ENCODE measurements at regions not wholly inside any gene's neighbourhood (a gene's known extent, or its start where the extent isn't known, plus 50 kb on each side); places are given as distances from the start of the nearest gene placed in this dataset.
A peak's percentile ranks its signal among the peaks of the same experiment; 100 is the strongest.

DNA sequence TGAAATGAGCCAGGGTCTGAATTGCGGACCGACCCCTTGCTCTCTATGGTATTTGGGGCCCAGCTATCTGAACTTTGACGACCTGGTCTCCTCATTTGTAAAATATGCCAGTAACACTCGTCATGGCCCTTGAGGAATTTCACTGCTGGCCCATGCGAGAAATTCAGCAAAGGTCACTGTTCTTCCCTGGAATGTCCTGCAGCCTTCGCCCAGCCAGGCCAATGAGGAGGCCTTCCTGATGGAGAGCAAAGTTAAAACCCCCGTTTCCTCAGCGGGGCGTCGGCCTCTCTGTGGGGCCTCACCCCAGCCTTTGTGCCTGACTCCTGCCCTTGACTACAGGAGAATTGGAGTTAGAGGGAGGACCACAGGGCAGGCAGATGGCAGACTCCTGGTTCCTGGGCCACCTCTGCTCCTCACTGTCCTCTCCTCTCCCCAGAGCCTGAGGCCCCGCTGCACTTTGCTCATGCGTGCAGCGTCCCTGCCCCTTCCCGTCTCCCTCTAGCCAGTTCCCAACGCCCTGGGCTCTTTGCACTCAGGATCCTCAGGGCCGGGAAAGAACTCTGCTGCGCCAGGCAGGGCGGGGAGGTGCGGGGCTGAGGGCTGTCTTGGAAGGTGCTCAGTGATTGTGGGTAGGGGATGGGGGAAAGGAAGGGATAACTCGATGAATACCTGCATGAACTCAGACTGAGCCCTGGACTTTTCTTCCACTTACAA, 257.0 kb upstream of the RAB6C start:
- Mint-ChIP-seq H3K9me3 (no peaks in the 10 kb centered on the region), H3K4me3 (no peak overlapping the region), H3K27ac (no peak overlapping the region), H3K4me1 (no peaks in the 10 kb centered on the region), H3K27me3 (no peaks in the 10 kb centered on the region), H3K36me3 (no peaks in the 10 kb centered on the region)
- no peak for ATAC-seq

- H3K4me3 Mint-ChIP-seq: no peak overlapping the region
- H3K27ac Mint-ChIP-seq: no peak overlapping the region
- H3K4me1 Mint-ChIP-seq: no peaks in the 10 kb centered on the region
- no peak for ATAC-seq
- H3K36me3 Mint-ChIP-seq: no peaks in the 10 kb centered on the region
- no peaks in the 10 kb centered on the region for H3K9me3 Mint-ChIP-seq
- no peaks in the 10 kb centered on the region for H3K27me3 Mint-ChIP-seq
Observed at GRCh38 chr2:129723277-129724020, 256.0 kb upstream of the RAB6C start.

DNA sequence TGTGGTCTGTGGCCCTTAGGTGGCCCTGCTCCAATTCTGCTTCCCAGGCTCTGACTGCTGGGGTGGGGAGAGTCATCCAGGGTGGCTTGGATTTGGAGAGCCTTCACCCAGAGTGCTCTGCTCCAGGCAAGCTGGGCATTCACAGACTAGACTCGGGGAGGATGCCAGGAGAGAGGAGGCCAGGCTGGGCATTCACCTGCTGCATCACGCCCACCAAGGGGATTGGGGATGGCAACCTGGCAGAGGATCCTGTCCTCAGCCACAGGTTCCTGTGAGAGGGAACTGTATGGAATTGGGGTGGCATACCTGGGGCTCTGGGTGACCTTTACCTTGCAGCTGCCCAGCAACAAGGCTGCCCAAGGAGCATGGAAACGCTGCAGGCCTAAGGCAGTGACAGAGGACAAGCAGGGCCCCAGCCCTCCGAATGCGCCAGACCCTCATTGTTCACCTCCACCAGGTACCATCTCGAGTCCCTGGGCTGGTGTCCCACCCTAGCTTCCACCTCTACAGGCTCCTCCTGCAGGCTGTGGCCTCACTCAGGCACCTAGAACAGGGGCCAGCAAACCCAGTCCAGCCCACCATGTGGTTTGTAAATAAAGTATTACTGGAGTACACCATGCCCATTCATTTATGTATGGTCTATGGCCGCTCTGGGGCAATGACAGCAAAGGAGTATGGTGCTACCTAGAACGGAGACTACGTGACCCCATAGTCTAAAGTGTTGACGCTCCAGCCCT, 255.3 kb upstream of the RAB6C start:
- Mint-ChIP-seq H3K4me3 (no peak overlapping the region), H3K27ac (no peak overlapping the region), H3K4me1 (no peaks in the 10 kb centered on the region), H3K9me3 (no peaks in the 10 kb centered on the region), H3K36me3 (no peaks in the 10 kb centered on the region), H3K27me3 (no peaks in the 10 kb centered on the region)
- ATAC-seq: peak; percentile 7

DNA sequence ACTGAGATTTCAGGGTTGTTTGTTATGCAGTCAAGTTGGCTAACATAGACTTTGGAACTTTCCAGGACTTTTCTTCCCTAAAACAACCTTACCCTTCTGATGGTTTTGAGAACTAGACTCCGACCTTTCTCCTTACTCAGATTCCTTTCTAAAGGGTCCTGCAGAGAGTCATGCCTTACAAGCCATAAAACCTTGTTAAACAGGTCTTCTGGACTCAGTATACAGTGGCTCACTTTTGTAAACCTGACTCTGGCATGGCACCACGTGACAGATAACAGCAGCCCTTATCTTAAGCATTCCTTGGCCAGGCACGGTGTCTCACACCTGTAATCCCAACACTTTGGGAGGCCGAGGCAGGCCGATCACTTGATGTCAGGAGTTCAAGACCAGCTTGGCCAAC, 253.2 kb upstream of the RAB6C start:
- no peaks in the 10 kb centered on the region for H3K4me1 Mint-ChIP-seq
- no peak for ATAC-seq
- H3K4me3 Mint-ChIP-seq: no peak overlapping the region
- no peaks in the 10 kb centered on the region for H3K9me3 Mint-ChIP-seq
- H3K36me3 Mint-ChIP-seq: no peaks in the 10 kb centered on the region
- no peaks in the 10 kb centered on the region for H3K27me3 Mint-ChIP-seq
- H3K27ac Mint-ChIP-seq: no peak overlapping the region

- H3K27me3 Mint-ChIP-seq: no peaks in the 10 kb centered on the region
- no peak overlapping the region for H3K4me3 Mint-ChIP-seq
- H3K9me3 Mint-ChIP-seq: no peaks in the 10 kb centered on the region
- no peaks in the 10 kb centered on the region for H3K36me3 Mint-ChIP-seq
- H3K27ac Mint-ChIP-seq: no peak overlapping the region
- ATAC-seq: no peak
- no peaks in the 10 kb centered on the region for H3K4me1 Mint-ChIP-seq
Observed at GRCh38 chr2:129727286-129727685, 252.2 kb upstream of the RAB6C start.

GRCh38 chr2:129728035-129728972, 251.2 kb upstream of the RAB6C start:
- Mint-ChIP-seq H3K4me3 (no peak overlapping the region), H3K27ac (no peak overlapping the region), H3K9me3 (no peaks in the 10 kb centered on the region), H3K27me3 (no peaks in the 10 kb centered on the region), H3K36me3 (no peaks in the 10 kb centered on the region), H3K4me1 (no peaks in the 10 kb centered on the region)
- no peak for ATAC-seq

DNA sequence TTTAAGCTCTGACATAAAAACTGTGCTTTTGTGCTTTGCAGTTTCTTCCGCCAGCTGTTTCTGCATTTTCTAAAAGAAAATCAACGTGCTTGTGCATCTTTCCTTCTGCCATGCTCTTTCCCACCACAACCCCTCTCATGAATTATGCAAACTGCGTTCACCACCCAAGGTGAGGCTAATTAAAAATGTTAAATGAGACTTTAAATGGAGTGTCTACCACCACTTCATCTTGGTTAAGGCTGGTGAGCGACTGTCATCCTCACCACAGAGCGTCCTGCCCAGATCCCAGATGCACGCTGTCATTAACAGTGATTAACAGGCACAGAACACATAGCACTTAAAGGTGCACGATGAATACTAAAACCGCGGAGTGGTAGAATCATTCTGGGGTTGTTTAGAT, 250.5 kb upstream of the RAB6C start:
- Mint-ChIP-seq H3K27me3 (no peaks in the 10 kb centered on the region), H3K36me3 (no peaks in the 10 kb centered on the region), H3K4me3 (no peak overlapping the region), H3K4me1 (no peaks in the 10 kb centered on the region), H3K27ac (no peak overlapping the region), H3K9me3 (no peaks in the 10 kb centered on the region)
- no peak for ATAC-seq

DNA sequence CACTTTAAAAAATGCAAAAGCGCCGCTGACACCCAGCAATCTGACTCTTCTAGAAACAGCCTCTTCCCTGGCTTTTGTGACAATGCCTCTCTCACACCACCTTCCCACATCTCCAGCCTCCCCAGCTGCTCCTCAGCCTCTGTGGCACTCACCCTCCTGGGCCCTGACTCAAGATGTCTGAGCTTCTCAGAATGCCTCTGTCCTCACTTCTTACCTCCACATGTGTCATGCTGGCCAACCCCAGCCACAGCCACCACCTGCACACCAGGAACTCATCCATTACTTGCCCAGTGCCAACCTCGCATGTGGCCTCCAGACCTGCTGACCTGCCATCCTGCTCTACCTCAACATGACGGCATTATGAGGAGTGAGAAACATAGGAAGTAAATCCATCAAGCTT, 249.8 kb upstream of the RAB6C start:
- ATAC-seq: no peak
- H3K4me1 Mint-ChIP-seq: no peaks in the 10 kb centered on the region
- H3K36me3 Mint-ChIP-seq: no peaks in the 10 kb centered on the region

GRCh38 chr2:129730979-129731378, 248.5 kb upstream of the RAB6C start:
- no peaks in the 10 kb centered on the region for H3K36me3 Mint-ChIP-seq
- ATAC-seq: no peak
- H3K27me3 Mint-ChIP-seq: no peaks in the 10 kb centered on the region
- H3K4me3 Mint-ChIP-seq: no peak overlapping the region
- H3K27ac Mint-ChIP-seq: no peak overlapping the region
- no peaks in the 10 kb centered on the region for H3K4me1 Mint-ChIP-seq
- no peaks in the 10 kb centered on the region for H3K9me3 Mint-ChIP-seq

More for the DNA sequence above, 249.8 kb upstream of the RAB6C start:
- no peak overlapping the region for H3K4me3 Mint-ChIP-seq
- H3K27me3 Mint-ChIP-seq: no peaks in the 10 kb centered on the region
- no peak overlapping the region for H3K27ac Mint-ChIP-seq
- H3K9me3 Mint-ChIP-seq: no peaks in the 10 kb centered on the region

DNA sequence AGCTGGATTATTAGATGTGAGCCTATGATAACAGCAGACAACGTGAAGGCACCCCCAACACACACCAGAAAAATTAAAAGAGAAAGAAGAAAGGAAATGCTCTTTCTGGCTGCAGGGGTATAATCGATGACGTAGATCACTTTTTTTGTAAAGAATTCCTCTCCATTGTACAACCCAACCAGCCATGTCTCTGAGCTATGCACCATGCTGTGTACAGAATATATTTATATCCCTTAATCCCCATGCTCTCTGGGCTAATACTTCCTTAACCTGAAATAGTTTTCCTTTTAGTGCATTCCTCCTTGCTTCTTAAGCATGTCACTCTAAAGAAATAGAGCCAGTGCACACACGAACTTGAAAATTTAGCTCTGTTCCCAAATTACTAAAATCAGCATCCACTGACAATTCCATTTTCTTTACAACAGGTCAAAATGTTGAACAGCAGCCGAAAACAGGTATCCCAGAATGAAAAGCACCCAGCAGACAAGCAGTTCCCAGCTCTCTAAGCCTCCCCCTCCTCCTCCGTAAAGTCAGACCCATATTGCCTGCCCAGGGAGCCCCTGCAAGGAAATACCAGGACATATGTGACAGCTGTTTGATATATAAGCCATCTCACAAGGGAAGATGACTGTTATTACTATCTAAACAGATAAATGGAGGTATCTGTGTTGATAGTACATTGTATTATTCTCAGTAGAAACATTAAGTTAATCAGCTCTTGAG, 247.4 kb upstream of the RAB6C start:
- no peaks in the 10 kb centered on the region for H3K4me1 Mint-ChIP-seq
- H3K27ac Mint-ChIP-seq: no peak overlapping the region
- H3K4me3 Mint-ChIP-seq: no peak overlapping the region
- no peaks in the 10 kb centered on the region for H3K27me3 Mint-ChIP-seq
- H3K36me3 Mint-ChIP-seq: no peaks in the 10 kb centered on the region
- ATAC-seq: no peak
- H3K9me3 Mint-ChIP-seq: no peaks in the 10 kb centered on the region

DNA sequence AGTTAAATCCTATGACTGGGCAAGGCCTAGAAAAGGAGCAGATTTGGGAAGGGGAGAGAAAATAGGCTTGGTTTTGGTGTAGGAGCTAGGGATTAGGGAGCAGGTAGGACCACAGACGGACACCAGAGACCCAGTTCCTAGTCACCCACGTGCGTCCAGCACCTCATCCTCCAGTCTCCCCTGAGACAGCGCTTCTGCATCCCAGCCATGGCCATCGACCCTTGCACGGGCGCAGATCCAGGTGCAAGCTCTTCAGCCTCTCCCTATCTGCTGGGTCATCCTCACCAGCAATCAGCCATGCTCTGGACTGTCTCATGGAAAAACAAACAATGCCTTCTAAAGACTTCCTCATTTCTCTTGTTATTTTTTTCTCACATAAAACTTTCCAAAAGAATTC, 246.8 kb upstream of the RAB6C start:
- no peak for ATAC-seq
- no peak overlapping the region for H3K27ac Mint-ChIP-seq
- H3K27me3 Mint-ChIP-seq: no peaks in the 10 kb centered on the region
- H3K36me3 Mint-ChIP-seq: no peaks in the 10 kb centered on the region
- H3K4me3 Mint-ChIP-seq: no peak overlapping the region
- H3K4me1 Mint-ChIP-seq: no peaks in the 10 kb centered on the region
- no peaks in the 10 kb centered on the region for H3K9me3 Mint-ChIP-seq

- Mint-ChIP-seq H3K4me3 (no peak overlapping the region), H3K4me1 (no peaks in the 10 kb centered on the region), H3K27ac (no peak overlapping the region), H3K27me3 (no peaks in the 10 kb centered on the region), H3K9me3 (no peaks in the 10 kb centered on the region), H3K36me3 (no peaks in the 10 kb centered on the region)
- no peak for ATAC-seq
Observed at GRCh38 chr2:129733041-129733440, 246.4 kb upstream of the RAB6C start.

GRCh38 chr2:129733579-129733978, 245.9 kb upstream of the RAB6C start:
- no peak overlapping the region for H3K27ac Mint-ChIP-seq

GRCh38 chr2:129734343-129735034, 245.0 kb upstream of the RAB6C start:
- Mint-ChIP-seq H3K27ac (no peak overlapping the region), H3K36me3 (no peaks in the 10 kb centered on the region), H3K4me3 (no peak overlapping the region), H3K9me3 (no peaks in the 10 kb centered on the region), H3K27me3 (no peaks in the 10 kb centered on the region), H3K4me1 (no peaks in the 10 kb centered on the region)
- ATAC-seq: no peak

More at GRCh38 chr2:129733579-129733978, 245.9 kb upstream of the RAB6C start:
- Mint-ChIP-seq H3K4me1 (no peaks in the 10 kb centered on the region), H3K4me3 (no peak overlapping the region), H3K27me3 (no peaks in the 10 kb centered on the region), H3K9me3 (no peaks in the 10 kb centered on the region), H3K36me3 (no peaks in the 10 kb centered on the region)
- ATAC-seq: no peak

Measured in stimulated activated memory B cell treated with anti-CD40 and anti-IgM and Interleukin-4, amounts not matched to agents 10 μg/mL and 1 μg/mL and 100 μg/mL, for 72 hours (primary cell).